ENCODE measurements at regions not wholly inside any gene's neighbourhood (a gene's known extent, or its start where the extent isn't known, plus 50 kb on each side); places are given as distances from the start of the nearest gene placed in this dataset.

- no peaks in the 10 kb centered on the region for H3K36me3 ChIP-seq (ENCODE audit: insufficient read depth, low read length)
- no peak overlapping the region for H3K4me3 ChIP-seq (ENCODE audit: low read depth in 1 of 2, low read length in 2 of 2)
- no peaks in the 10 kb centered on the region for H3K4me1 ChIP-seq (ENCODE audit: insufficient read depth, low read length)
- no peaks in the 10 kb centered on the region for H4K20me1 ChIP-seq (ENCODE audit: insufficient read depth, low read length)
- no peak overlapping the region for H3K4me2 ChIP-seq (ENCODE audit: insufficient read depth, low read length)
- ATAC-seq (ENCODE audit: insufficient read depth, low read depth): no peak
- H3K27me3 ChIP-seq (ENCODE audit: insufficient read depth, low read length, poor library complexity): no peaks in the 10 kb centered on the region
- DNase-seq: no peak
- no peaks in the 10 kb centered on the region for H3K9me3 ChIP-seq (ENCODE audit: insufficient read depth, low read length, severe bottlenecking)
- H3K9ac ChIP-seq (ENCODE audit: low read depth, low read length): no peak overlapping the region
- TF ChIP-seq CTCF (IDR thresholded peaks at IDR 0.05; ENCODE audit: borderline replicate concordance, extremely low read depth, low read length, poor library complexity, severe bottlenecking): no peak
- TF ChIP-seq EZH2 (IDR thresholded peaks at IDR 0.05; ENCODE audit: borderline replicate concordance, low read depth, low read length, severe bottlenecking): no peak
- H2AFZ ChIP-seq (ENCODE audit: low read depth, low read length): no peak overlapping the region
- H3K79me2 ChIP-seq (ENCODE audit: insufficient read depth, low read length): no peaks in the 10 kb centered on the region
- H3K27ac ChIP-seq (ENCODE audit: low read length): no peak overlapping the region
Measured at GRCh38 chr1:187977298-187977697, 1148.5 kb downstream of the PLA2G4A start.

- Histone ChIP-seq H4K20me1 (ENCODE audit: insufficient read depth, low read length) (no peaks in the 10 kb centered on the region), H3K79me2 (ENCODE audit: insufficient read depth, low read length) (no peaks in the 10 kb centered on the region), H2AFZ (ENCODE audit: low read depth, low read length) (no peak overlapping the region), H3K9ac (ENCODE audit: low read depth, low read length) (no peak overlapping the region), H3K4me3 (ENCODE audit: low read depth in 1 of 2, low read length in 2 of 2) (no peak overlapping the region), H3K36me3 (ENCODE audit: insufficient read depth, low read length) (no peaks in the 10 kb centered on the region), H3K4me2 (ENCODE audit: insufficient read depth, low read length) (no peak overlapping the region), H3K9me3 (ENCODE audit: insufficient read depth, low read length, severe bottlenecking) (no peaks in the 10 kb centered on the region), H3K4me1 (ENCODE audit: insufficient read depth, low read length) (no peaks in the 10 kb centered on the region), H3K27ac (ENCODE audit: low read length) (no peak overlapping the region), H3K27me3 (ENCODE audit: insufficient read depth, low read length, poor library complexity) (no peaks in the 10 kb centered on the region)
- TF ChIP-seq EZH2 (IDR thresholded peaks at IDR 0.05; ENCODE audit: borderline replicate concordance, low read depth, low read length, severe bottlenecking) (no peak), CTCF (IDR thresholded peaks at IDR 0.05; ENCODE audit: borderline replicate concordance, extremely low read depth, low read length, poor library complexity, severe bottlenecking) (no peak)
- ATAC-seq (ENCODE audit: insufficient read depth, low read depth): no peak
- no peak for DNase-seq
Measured at GRCh38 chr1:187985145-187985896, 1156.6 kb downstream of the PLA2G4A start.

GRCh38 chr1:187985897-187986654 lies 1157.3 kb downstream of the PLA2G4A start:
- TF ChIP-seq EZH2 (IDR thresholded peaks at IDR 0.05; ENCODE audit: borderline replicate concordance, low read depth, low read length, severe bottlenecking) (no peak), CTCF (IDR thresholded peaks at IDR 0.05; ENCODE audit: borderline replicate concordance, extremely low read depth, low read length, poor library complexity, severe bottlenecking) (no peak)
- Histone ChIP-seq H3K27ac (ENCODE audit: low read length) (no peak overlapping the region), H3K4me2 (ENCODE audit: insufficient read depth, low read length) (no peak overlapping the region), H3K4me3 (ENCODE audit: low read depth in 1 of 2, low read length in 2 of 2) (no peak overlapping the region), H2AFZ (ENCODE audit: low read depth, low read length) (no peak overlapping the region), H3K27me3 (ENCODE audit: insufficient read depth, low read length, poor library complexity) (no peaks in the 10 kb centered on the region), H3K4me1 (ENCODE audit: insufficient read depth, low read length) (no peaks in the 10 kb centered on the region), H3K79me2 (ENCODE audit: insufficient read depth, low read length) (no peaks in the 10 kb centered on the region), H3K9me3 (ENCODE audit: insufficient read depth, low read length, severe bottlenecking) (no peaks in the 10 kb centered on the region), H3K36me3 (ENCODE audit: insufficient read depth, low read length) (no peaks in the 10 kb centered on the region), H3K9ac (ENCODE audit: low read depth, low read length) (no peak overlapping the region), H4K20me1 (ENCODE audit: insufficient read depth, low read length) (no peaks in the 10 kb centered on the region)
- no peak for ATAC-seq (ENCODE audit: insufficient read depth, low read depth)
- DNase-seq: no peak
